MM.1S (cell line): ENCODE measurements at regions not wholly inside any gene's neighbourhood (a gene's known extent, or its start where the extent isn't known, plus 50 kb on each side); places are given as distances from the start of the nearest gene placed in this dataset.
"Not testable (repeated sequence)": the region's sequence is repeated elsewhere in the genome, so short reads cannot be mapped to it uniquely, and the experiment has no call there.

Experiments
- DNase-seq: peaks from one replicate; pipeline ENCODE4 v3.0.0-alpha.2; 2015
- H2AFZ ChIP-seq: fragments of 300-600 bp; sonication (generic); 2 replicates; pipeline ENCODE4 v1.6.0; 2016; ENCODE audit warnings: antibody characterized with exemption, low read length
- H3F3A ChIP-seq: fragments of 300-600 bp; sonication (generic); 2 replicates; pipeline ENCODE4 v1.6.1; 2016; ENCODE audit warnings: mild to moderate bottlenecking, antibody characterized with exemption, low read length, moderate library complexity, mixed read lengths; ENCODE audit not compliant: insufficient read depth
- H3K27ac ChIP-seq: fragments of 300-600 bp; sonication (generic); 2 replicates; pipeline ENCODE4 v1.5.1; 2016; ENCODE audit warnings: mild to moderate bottlenecking, low read length
- H3K27me3 ChIP-seq: fragments of 300-600 bp; sonication (generic); replicated peaks from 2 replicates; pipeline ENCODE4 v1.6.0; 2016; ENCODE audit warnings: low read length; ENCODE audit not compliant: insufficient read depth
- H3K36me3 ChIP-seq: fragments of 300-600 bp; sonication (generic); replicated peaks from 2 replicates; pipeline ENCODE4 v1.6.1; 2016; ENCODE audit warnings: mild to moderate bottlenecking, low read length, mixed read lengths; ENCODE audit not compliant: insufficient read depth
- H3K4me1 ChIP-seq: fragments of 300-600 bp; sonication (generic); 2 replicates; pipeline ENCODE4 v1.6.1; 2016; ENCODE audit warnings: low read length, mixed read lengths
- H3K4me2 ChIP-seq: fragments of 300-600 bp; sonication (generic); 2 replicates; pipeline ENCODE4 v1.6.0; 2016; ENCODE audit warnings: low read depth, low read length
- H3K4me3 ChIP-seq: fragments of 300-600 bp; sonication (generic); 2 replicates; pipeline ENCODE4 v1.5.1; 2016; ENCODE audit warnings: low read length, mixed read lengths
- H3K79me2 ChIP-seq: fragments of 300-600 bp; sonication (generic); 2 replicates; pipeline ENCODE4 v1.6.1; 2016; ENCODE audit warnings: mixed run types, low read length, mixed read lengths
- H3K9ac ChIP-seq: fragments of 300-600 bp; sonication (generic); 2 replicates; pipeline ENCODE4 v1.6.1; 2016; ENCODE audit warnings: low read length, mixed read lengths
- H3K9me2 ChIP-seq: fragments of 300-600 bp; sonication (generic); replicated peaks from 2 replicates; pipeline ENCODE4 v1.6.1; 2016; ENCODE audit warnings: mild to moderate bottlenecking, low read length, mixed read lengths; ENCODE audit not compliant: insufficient read depth
- H3K9me3 ChIP-seq: fragments of 300-600 bp; sonication (generic); replicated peaks from 2 replicates; pipeline ENCODE4 v1.6.1; 2016; ENCODE audit warnings: mild to moderate bottlenecking, low read length, mixed read lengths; ENCODE audit not compliant: insufficient read depth
- H4K20me1 ChIP-seq: fragments of 300-600 bp; sonication (generic); 2 replicates; pipeline ENCODE4 v1.6.1; 2016; ENCODE audit warnings: mild to moderate bottlenecking, low read length, moderate library complexity, mixed read lengths; ENCODE audit not compliant: insufficient read depth
- EZH2 ChIP-seq: fragments of 300-600 bp; sonication (generic); optimal IDR thresholded peaks from 2 replicates; pipeline ENCODE3; 2017; ENCODE audit warnings: low read depth, mild to moderate bottlenecking, antibody characterized with exemption, low read length, mixed read lengths
- EZH2phosphoT487 ChIP-seq: fragments of 300-600 bp; sonication (generic); IDR thresholded peaks from 2 replicates; pipeline ENCODE4 v1.6.1; 2018; ENCODE audit warnings: antibody characterized with exemption, low read length
- TF ChIP-seq, protein P1 (sequence below): fragments of 300-600 bp; sonication (generic); IDR thresholded peaks from 2 replicates; pipeline ENCODE4 v1.5.1; 2016; ENCODE audit warnings: antibody characterized with exemption, low read length, mixed read lengths

GRCh38 chr5:87195616-87196015 lies 72.1 kb upstream of the RASA1 start:
- no peaks in the 10 kb centered on the region for H3K9me2 ChIP-seq
- no peaks in the 10 kb centered on the region for H3K79me2 ChIP-seq
- TF ChIP-seq, protein P1, sequence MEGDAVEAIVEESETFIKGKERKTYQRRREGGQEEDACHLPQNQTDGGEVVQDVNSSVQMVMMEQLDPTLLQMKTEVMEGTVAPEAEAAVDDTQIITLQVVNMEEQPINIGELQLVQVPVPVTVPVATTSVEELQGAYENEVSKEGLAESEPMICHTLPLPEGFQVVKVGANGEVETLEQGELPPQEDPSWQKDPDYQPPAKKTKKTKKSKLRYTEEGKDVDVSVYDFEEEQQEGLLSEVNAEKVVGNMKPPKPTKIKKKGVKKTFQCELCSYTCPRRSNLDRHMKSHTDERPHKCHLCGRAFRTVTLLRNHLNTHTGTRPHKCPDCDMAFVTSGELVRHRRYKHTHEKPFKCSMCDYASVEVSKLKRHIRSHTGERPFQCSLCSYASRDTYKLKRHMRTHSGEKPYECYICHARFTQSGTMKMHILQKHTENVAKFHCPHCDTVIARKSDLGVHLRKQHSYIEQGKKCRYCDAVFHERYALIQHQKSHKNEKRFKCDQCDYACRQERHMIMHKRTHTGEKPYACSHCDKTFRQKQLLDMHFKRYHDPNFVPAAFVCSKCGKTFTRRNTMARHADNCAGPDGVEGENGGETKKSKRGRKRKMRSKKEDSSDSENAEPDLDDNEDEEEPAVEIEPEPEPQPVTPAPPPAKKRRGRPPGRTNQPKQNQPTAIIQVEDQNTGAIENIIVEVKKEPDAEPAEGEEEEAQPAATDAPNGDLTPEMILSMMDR, result no peak
- TF ChIP-seq EZH2phosphoT487 (no peak), EZH2 (no peak)
- H3K4me1 ChIP-seq, result peaks cover 18% of the 10 kb centered on the region
- no peak overlapping the region for H2AFZ ChIP-seq
- H3F3A ChIP-seq, result no peaks in the 10 kb centered on the region
- no peak for DNase-seq
- H4K20me1 ChIP-seq, result no peaks in the 10 kb centered on the region
- no peaks in the 10 kb centered on the region for H3K27me3 ChIP-seq
- H3K9ac ChIP-seq, result no peak overlapping the region
- no peak overlapping the region for H3K4me2 ChIP-seq
- no peak overlapping the region for H3K4me3 ChIP-seq
- no peaks in the 10 kb centered on the region for H3K36me3 ChIP-seq
- no peaks in the 10 kb centered on the region for H3K9me3 ChIP-seq
- H3K27ac ChIP-seq, result no peak overlapping the region

- no peak overlapping the region for H2AFZ ChIP-seq
- H3K9ac ChIP-seq, result no peak overlapping the region
- DNase-seq, result no peak
- no peak overlapping the region for H3K27ac ChIP-seq
- no peaks in the 10 kb centered on the region for H3K79me2 ChIP-seq
- H3K36me3 ChIP-seq, result no peaks in the 10 kb centered on the region
- H3K4me1 ChIP-seq, result peaks cover 13% of the 10 kb centered on the region
- H3K4me2 ChIP-seq, result no peak overlapping the region
- H3K9me2 ChIP-seq, result no peaks in the 10 kb centered on the region
- no peak overlapping the region for H3K4me3 ChIP-seq
- TF ChIP-seq EZH2 (no peak), EZH2phosphoT487 (no peak)
- TF ChIP-seq, protein P1, result no peak
- H3F3A ChIP-seq, result no peaks in the 10 kb centered on the region
- no peaks in the 10 kb centered on the region for H4K20me1 ChIP-seq
- H3K27me3 ChIP-seq, result no peaks in the 10 kb centered on the region
- no peaks in the 10 kb centered on the region for H3K9me3 ChIP-seq
Measured at GRCh38 chr5:87198010-87198409, 69.7 kb upstream of the RASA1 start.

DNA sequence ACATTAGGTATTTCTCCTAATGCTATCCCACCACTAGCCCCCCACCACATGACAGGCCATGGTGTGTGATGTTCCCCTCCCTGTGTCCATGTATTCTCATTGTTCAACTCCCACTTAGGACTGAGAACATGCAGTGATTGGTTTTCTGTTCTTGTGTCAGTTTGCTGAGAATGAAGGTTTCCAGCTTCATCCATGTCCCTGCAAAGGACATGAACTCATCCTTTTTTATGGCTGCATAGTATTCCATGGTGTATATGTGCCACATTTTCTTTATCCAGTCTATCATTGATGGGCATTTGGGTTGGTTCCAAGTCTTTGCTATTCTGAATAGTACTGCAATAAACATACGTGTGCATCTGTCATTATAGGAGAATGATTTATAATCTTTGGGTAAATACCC lies 68.4 kb upstream of the RASA1 start:
- not testable (repeated sequence) for H3K27ac ChIP-seq, H3K9me2 ChIP-seq, DNase-seq, H3K27me3 ChIP-seq, H2AFZ ChIP-seq, H3K79me2 ChIP-seq, H3K4me3 ChIP-seq, H3K9me3 ChIP-seq, H3K4me2 ChIP-seq, H3K36me3 ChIP-seq, H3K9ac ChIP-seq, H3F3A ChIP-seq, H4K20me1 ChIP-seq
- peaks cover 13% of the 10 kb centered on the region for H3K4me1 ChIP-seq

DNA sequence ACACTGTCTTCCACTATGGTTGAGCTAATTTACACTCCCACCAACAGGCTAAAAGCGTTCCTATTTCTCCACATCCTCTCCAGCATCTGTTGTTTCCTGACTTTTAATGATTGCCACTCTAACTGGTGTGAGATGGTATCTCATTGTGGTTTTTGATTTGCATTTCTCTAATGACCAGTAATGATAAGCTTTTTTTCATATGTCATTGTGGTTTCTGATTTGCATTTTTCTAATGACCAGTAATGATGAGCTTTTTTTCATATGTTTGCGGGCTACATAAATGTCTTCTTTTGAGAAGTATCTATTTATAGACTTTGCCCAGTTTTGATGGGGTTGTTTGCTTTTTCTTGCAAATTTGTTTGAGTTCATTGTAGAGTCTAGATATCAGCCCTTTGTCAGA lies 68.0 kb upstream of the RASA1 start:
- not testable (repeated sequence) for H3K9ac ChIP-seq, H3K9me2 ChIP-seq, H3K27ac ChIP-seq, H3K27me3 ChIP-seq, H3F3A ChIP-seq, H3K9me3 ChIP-seq, H3K36me3 ChIP-seq, H3K79me2 ChIP-seq, H3K4me2 ChIP-seq, H2AFZ ChIP-seq, DNase-seq, H4K20me1 ChIP-seq, H3K4me3 ChIP-seq
- peaks cover 10% of the 10 kb centered on the region for H3K4me1 ChIP-seq
